Gastroesophageal sphincter (tissue), 4 donors: ENCODE measurements at regions not wholly inside any gene's neighbourhood (a gene's known extent, or its start where the extent isn't known, plus 50 kb on each side); places are given as distances from the start of the nearest gene placed in this dataset.

Experiments used
- ATAC-seq: fragments of 150-250 bp; one replicate; pipeline ENCODE4 v1.9.1; 2016; ENCODE audit warnings: mild to moderate bottlenecking, moderate library complexity
- H3K27ac ChIP-seq, 4 donors: fragments of 200-600 bp; sonication (generic) in 3 of 4; 1 replicate in 3 of 4; 2 replicates in 1 of 4; pipeline ENCODE4 v1.5.1; 2016 to 2019
- H3K27me3 ChIP-seq: fragments of 200-600 bp; sonication (generic); one replicate; pipeline ENCODE4 v1.5.1; 2019
- H3K36me3 ChIP-seq, 2 donors: fragments of 200-600 bp; sonication (generic); one replicate each; pipeline ENCODE4 v1.5.1; 2019; ENCODE audit warnings: control low read depth in 1 of 2
- H3K4me1 ChIP-seq, 3 donors: fragments of 200-600 bp; sonication (generic); 1 replicate in 2 of 3; 2 replicates in 1 of 3; pipeline ENCODE4 v1.5.1; 2016 to 2019; ENCODE audit warnings: control low read depth in 2 of 3
- H3K4me3 ChIP-seq, 2 donors: fragments of 200-600 bp; sonication (generic); one replicate each; pipeline ENCODE4 v1.5.1; 2019; ENCODE audit warnings: mild to moderate bottlenecking in 1 of 2, moderate library complexity in 1 of 2
- H3K9me3 ChIP-seq, 3 donors: fragments of 200-600 bp; sonication (generic); one replicate each; pipeline ENCODE4 v1.5.1; 2017 to 2019; ENCODE audit warnings: control low read depth in 2 of 3
- EP300 ChIP-seq: sonication (generic); formaldehyde crosslinking; IDR thresholded peaks from one replicate; pipeline ENCODE4 v1.6.1; 2017; ENCODE audit warnings: antibody characterized with exemption, mild to moderate bottlenecking
- POLR2A ChIP-seq, 2 donors: fragments of 450-650 bp; IDR thresholded peaks; one replicate each; pipeline ENCODE4 v1.6.1; 2017; ENCODE audit warnings: antibody characterized with exemption in 2 of 2, mild to moderate bottlenecking in 2 of 2, moderate library complexity in 1 of 2
- POLR2AphosphoS5 ChIP-seq: sonication (generic); formaldehyde crosslinking; IDR thresholded peaks from one replicate; pipeline ENCODE4 v1.6.1; 2017; ENCODE audit warnings: antibody characterized with exemption
- WGBS, 2 donors: methylation state at CpG; one replicate each; pipeline ENCODE4 v1.1.5; 2018; ENCODE audit warnings: low coverage in 1 of 2; 5-methylcytosine and 5-hydroxymethylcytosine counted together
- TF ChIP-seq, protein P1 (sequence below), 4 experiments: fragments of 200-600 bp in 2 of 4; fragments of 450-650 bp in 2 of 4; sonication (generic) in 1 of 4; IDR thresholded peaks; one replicate each; pipeline ENCODE4 v1.5.1; 2017 to 2019; ENCODE audit warnings: antibody characterized with exemption in 4 of 4, mild to moderate bottlenecking in 2 of 4, moderate library complexity in 2 of 4

DNA sequence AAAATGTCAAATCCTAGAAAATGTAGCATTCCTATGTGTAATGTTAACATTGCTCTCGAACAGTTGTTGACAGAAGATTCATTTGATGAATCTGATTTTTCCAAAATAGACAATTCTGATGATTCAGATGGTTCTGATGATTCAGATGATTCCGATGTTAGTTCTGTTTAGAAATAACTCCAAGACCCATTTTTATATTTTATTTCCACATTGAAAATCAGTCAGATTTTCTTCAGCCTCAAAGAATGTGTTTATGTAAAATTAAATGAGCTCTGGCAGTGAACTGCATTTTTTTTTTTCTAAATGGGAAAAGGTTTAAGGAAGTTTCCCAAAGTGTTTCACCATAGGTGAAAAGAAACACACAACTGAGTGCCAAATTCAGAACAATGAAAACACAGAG lies 136.5 kb downstream of the TSEN15 start:
- Histone ChIP-seq H3K27me3 (no peaks in the 10 kb centered on the region), H3K4me1 (peaks cover 0 to 13% (median 6%) of the 10 kb centered on the region in 3 donors), H3K4me3 (no peak overlapping the region), H3K27ac (no peak overlapping the region), H3K36me3 (no peaks in the 10 kb centered on the region), H3K9me3 (no peaks in the 10 kb centered on the region)
- TF ChIP-seq POLR2AphosphoS5: no peak
- TF ChIP-seq, protein P1, sequence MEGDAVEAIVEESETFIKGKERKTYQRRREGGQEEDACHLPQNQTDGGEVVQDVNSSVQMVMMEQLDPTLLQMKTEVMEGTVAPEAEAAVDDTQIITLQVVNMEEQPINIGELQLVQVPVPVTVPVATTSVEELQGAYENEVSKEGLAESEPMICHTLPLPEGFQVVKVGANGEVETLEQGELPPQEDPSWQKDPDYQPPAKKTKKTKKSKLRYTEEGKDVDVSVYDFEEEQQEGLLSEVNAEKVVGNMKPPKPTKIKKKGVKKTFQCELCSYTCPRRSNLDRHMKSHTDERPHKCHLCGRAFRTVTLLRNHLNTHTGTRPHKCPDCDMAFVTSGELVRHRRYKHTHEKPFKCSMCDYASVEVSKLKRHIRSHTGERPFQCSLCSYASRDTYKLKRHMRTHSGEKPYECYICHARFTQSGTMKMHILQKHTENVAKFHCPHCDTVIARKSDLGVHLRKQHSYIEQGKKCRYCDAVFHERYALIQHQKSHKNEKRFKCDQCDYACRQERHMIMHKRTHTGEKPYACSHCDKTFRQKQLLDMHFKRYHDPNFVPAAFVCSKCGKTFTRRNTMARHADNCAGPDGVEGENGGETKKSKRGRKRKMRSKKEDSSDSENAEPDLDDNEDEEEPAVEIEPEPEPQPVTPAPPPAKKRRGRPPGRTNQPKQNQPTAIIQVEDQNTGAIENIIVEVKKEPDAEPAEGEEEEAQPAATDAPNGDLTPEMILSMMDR (IDR thresholded peaks at IDR 0.05): no peak
- TF ChIP-seq POLR2A (IDR thresholded peaks at IDR 0.05): no peak
- no peak for TF ChIP-seq EP300
- 34 to 64% methylated on average over 2 of the region's 2 CpGs for WGBS, 2 donors
- no peak for ATAC-seq

DNA sequence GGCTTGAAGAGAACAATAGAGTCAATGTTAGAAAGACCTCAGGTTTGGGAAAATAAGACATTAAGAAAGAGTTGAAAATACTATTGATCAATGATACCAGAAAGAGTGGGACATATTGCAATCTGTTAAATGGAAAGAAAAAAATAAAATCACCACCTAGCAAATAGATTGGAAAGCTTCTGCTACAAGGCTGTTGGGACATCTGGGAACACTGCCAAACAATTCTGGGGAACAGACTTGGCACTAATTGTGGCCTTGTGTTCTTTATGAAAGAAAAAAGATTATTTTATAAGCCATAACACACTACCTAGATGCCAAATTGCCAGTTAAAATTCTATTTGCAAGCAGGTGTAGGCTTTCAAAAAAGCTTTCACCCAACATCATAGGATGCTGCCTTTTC lies 137.8 kb downstream of the TSEN15 start:
- peaks cover 0 to 13% (median 6%) of the 10 kb centered on the region in 3 donors for H3K4me1 ChIP-seq
- no peak overlapping the region for H3K27ac ChIP-seq
- H3K9me3 ChIP-seq: no peaks in the 10 kb centered on the region
- TF ChIP-seq POLR2AphosphoS5 (no peak), POLR2A (IDR thresholded peaks at IDR 0.05) (no peak)
- TF ChIP-seq, protein P1 (IDR thresholded peaks at IDR 0.05): no peak
- ATAC-seq: no peak
- no peaks in the 10 kb centered on the region for H3K27me3 ChIP-seq
- H3K36me3 ChIP-seq: no peaks in the 10 kb centered on the region
- no peak overlapping the region for H3K4me3 ChIP-seq

DNA sequence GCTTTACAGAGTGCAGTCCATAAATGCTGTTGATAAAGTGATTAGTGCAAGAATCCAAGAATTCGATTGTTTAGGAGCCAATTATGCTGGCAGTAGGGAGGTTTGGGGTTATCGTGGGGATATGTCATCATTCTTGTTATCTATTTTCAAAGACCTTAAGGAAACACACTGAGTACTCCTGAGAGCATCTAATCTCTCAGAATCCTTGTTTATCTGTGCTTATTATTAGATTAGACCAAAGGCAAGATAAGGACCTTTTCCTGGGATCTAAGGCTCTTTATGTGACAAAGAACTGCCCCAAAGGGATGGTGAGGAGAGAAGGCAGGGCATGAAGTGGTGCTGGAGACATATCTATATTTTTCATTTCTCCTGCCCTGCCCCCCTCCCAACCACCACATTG lies 139.1 kb downstream of the TSEN15 start:
- no peak overlapping the region for H3K27ac ChIP-seq
- TF ChIP-seq EP300: no peak
- TF ChIP-seq POLR2AphosphoS5: no peak
- TF ChIP-seq, protein P1 (IDR thresholded peaks at IDR 0.05): no peak
- no peak for TF ChIP-seq POLR2A (IDR thresholded peaks at IDR 0.05)
- no peaks in the 10 kb centered on the region for H3K36me3 ChIP-seq
- H3K9me3 ChIP-seq: no peaks in the 10 kb centered on the region
- H3K4me3 ChIP-seq: no peak overlapping the region
- peaks cover 0 to 13% (median 6%) of the 10 kb centered on the region in 3 donors for H3K4me1 ChIP-seq
- 38 to 90% methylated on average over 2 of the region's 2 CpGs for WGBS, 2 donors
- peak; percentile 9 for ATAC-seq
- H3K27me3 ChIP-seq: no peaks in the 10 kb centered on the region

DNA sequence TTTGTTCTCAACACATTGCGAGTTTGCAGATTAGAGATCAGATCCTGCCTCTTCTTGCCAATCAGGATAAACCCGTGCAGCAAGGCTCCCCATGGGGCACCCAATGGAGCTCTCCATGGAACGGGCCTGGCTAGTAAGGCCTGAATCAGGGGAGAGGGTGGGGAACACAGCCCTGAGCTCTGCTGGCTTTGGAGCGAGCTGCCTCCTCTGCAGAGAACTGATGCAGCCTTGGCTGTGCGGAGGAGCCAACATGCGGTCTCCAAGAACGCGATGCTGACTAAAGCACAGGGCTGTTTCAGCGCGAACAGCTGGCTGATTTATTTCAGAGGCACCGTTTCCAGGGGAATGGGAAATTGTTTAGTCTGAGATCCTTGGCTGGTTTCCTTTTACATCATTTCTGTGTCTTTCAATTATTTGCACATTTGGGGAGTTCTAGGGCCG lies 139.7 kb downstream of the TSEN15 start:
- Histone ChIP-seq H3K4me1 (peaks cover 0 to 13% (median 6%) of the 10 kb centered on the region in 3 donors), H3K4me3 (no peak overlapping the region), H3K27me3 (no peaks in the 10 kb centered on the region), H3K27ac (no peak overlapping the region), H3K36me3 (no peaks in the 10 kb centered on the region), H3K9me3 (no peaks in the 10 kb centered on the region)
- no peak for TF ChIP-seq EP300
- no peak for TF ChIP-seq POLR2A (IDR thresholded peaks at IDR 0.05)
- TF ChIP-seq, protein P1 (IDR thresholded peaks at IDR 0.05): no peak
- peak; percentile 82 for ATAC-seq
- 14 to 16% methylated on average over 1 to 5 of the region's 12 CpGs for WGBS, 2 donors

DNA sequence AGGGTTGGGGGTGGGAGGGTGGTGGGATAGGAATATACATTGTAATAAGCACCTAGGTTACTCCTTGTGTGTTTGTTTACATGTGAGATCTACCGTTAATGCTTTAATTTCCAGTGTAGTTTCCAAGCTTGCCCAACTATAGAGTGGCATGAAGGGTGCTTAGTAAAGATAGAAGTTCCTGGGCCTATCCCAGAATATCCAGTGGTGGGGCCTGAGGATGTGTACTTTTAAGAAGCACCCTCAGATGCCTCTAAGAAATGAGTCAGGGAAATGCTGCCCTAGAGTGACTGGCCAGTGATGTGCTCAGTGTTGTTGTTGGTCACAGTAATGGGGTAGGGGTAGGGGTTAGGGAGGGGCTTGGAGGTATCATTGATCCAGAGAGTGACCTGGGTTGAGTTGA lies 141.3 kb downstream of the TSEN15 start:
- Histone ChIP-seq H3K27ac (no peak overlapping the region), H3K9me3 (no peaks in the 10 kb centered on the region), H3K4me1 (peaks cover 0 to 13% (median 6%) of the 10 kb centered on the region in 3 donors), H3K4me3 (no peak overlapping the region), H3K36me3 (no peaks in the 10 kb centered on the region), H3K27me3 (no peaks in the 10 kb centered on the region)
- ATAC-seq: no peak
- TF ChIP-seq POLR2A (IDR thresholded peaks at IDR 0.05): no peak
- TF ChIP-seq EP300: no peak
- TF ChIP-seq, protein P1 (IDR thresholded peaks at IDR 0.05): no peak
- TF ChIP-seq POLR2AphosphoS5: no peak
- WGBS, 2 donors: 92% methylated on average over 1 of the region's 1 CpG; no CpG with 5 or more reads in 1 of the 2 donors
